Choroid plexus epithelial cell (primary cell): ENCODE measurements at regions not wholly inside any gene's neighbourhood (a gene's known extent, or its start where the extent isn't known, plus 50 kb on each side); places are given as distances from the start of the nearest gene placed in this dataset.

ENCODE experiments used
- DNase-seq: peaks from one replicate; pipeline ENCODE4 v3.0.0-alpha.2; 2010; ENCODE audit warnings: low read depth
- H3K4me3 ChIP-seq: 2 replicates; pipeline ENCODE4 v1.5.1; 2011; ENCODE audit warnings: low read depth, mild to moderate bottlenecking, control low read depth, low read length, moderate library complexity
- CTCF ChIP-seq: conservative IDR thresholded peaks from 2 replicates; pipeline ENCODE4 v1.5.1; 2011; ENCODE audit warnings: low read depth, mild to moderate bottlenecking, control low read depth, inconsistent platforms, low read length, moderate library complexity

GRCh38 chr12:84694116-84694515 is 218.5 kb downstream of the SLC6A15 start:
- H3K4me3 ChIP-seq: no peak overlapping the region
- no peak for DNase-seq
- no peak for TF ChIP-seq CTCF

DNA sequence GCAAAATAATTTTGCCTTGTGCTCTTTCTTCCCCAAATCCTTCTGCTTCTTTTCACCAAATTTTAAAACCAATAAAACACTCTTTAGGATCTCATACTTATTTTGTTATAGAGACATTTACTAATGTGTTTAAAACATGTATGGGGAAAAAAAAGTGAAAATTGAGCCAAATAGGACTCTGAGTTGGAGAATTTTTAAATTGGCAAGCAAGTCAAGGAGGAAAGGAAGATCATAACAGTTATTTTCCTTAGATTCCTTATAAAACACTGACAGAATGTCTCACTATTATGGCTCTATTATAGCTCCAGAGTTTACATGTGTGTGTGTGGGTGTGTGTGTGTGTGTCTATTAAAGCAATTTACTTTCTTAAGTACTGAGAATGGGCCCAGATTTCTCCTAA is 220.5 kb downstream of the SLC6A15 start:
- no peak for DNase-seq
- no peak for TF ChIP-seq CTCF
- no peak overlapping the region for H3K4me3 ChIP-seq

- no peak overlapping the region for H3K4me3 ChIP-seq
- TF ChIP-seq CTCF: no peak
- DNase-seq: no peak
Observed at GRCh38 chr12:84691266-84691665, 221.3 kb downstream of the SLC6A15 start.

- no peak overlapping the region for H3K4me3 ChIP-seq
- DNase-seq: no peak
- no peak for TF ChIP-seq CTCF
Observed at GRCh38 chr12:84689638-84690037, 223.0 kb downstream of the SLC6A15 start.

DNA sequence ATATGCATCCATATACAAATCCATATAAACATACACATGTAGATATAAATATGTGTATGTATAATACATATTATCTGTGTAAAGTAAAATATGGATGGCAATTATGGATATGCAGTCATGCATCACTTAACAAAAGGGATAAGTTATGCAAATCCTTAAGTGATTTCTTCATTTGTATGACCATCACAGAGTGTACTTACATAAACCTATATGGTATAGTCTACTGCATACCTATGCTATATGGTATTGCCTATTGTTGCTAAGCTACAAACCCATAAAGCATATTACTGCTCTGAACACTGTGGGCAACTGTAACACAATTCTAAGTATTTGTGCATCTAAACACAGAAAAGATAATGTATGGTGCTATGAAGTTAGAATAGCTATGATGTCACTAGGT is 227.2 kb downstream of the SLC6A15 start:
- no peak for TF ChIP-seq CTCF
- DNase-seq: no peak
- no peak overlapping the region for H3K4me3 ChIP-seq

DNA sequence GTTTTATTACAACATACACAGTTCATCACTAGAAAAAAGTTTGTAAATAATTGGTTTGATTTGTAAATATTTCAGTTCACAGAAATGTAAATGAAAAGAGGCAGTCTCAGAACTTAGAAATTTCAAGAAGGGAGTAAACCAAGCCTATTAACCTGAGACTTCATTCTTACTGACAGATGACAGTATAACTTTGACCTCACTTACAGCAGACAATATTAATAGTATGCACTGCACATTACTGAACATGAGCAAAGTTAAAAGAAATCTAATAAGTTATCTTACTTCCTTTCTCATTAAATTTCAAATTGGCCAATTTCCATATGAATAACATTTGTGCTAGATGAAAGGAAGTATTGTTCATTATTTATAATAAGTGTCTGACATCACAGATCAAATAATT is 235.8 kb downstream of the SLC6A15 start:
- DNase-seq: no peak
- TF ChIP-seq CTCF: no peak
- H3K4me3 ChIP-seq: no peak overlapping the region

GRCh38 chr12:84661786-84662185 is 250.8 kb downstream of the SLC6A15 start:
- H3K4me3 ChIP-seq: no peak overlapping the region
- DNase-seq: peak; percentile 33
- TF ChIP-seq CTCF: no peak
